GM12872 (cell line): ENCODE measurements at regions not wholly inside any gene's neighbourhood (a gene's known extent, or its start where the extent isn't known, plus 50 kb on each side); places are given as distances from the start of the nearest gene placed in this dataset.

Experiments used
- TF ChIP-seq, protein P1 (sequence below): IDR thresholded peaks from 3 replicates; pipeline ENCODE4 v1.5.1; 2011; ENCODE audit warnings: low read depth, mild to moderate bottlenecking, low read length, moderate library complexity; ENCODE audit not compliant: insufficient read depth

DNA sequence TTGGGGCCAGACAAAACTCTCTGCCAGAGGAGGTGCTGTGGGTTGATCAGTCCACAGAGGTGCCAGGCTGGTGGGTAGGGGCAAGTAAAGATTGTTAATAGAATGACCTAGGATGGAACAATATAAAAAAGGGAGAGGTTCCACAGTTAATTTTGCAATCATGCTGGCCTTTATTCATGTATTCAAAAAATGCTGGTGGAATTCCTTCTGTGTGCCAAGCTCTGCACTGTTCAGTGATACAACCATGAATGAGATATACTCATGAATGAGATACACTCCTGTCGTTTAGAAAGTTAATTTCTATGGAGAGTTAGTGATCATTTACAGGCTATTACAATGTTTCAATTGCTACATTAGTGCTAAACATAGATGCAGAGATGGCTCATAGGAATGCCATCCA, 252.6 kb upstream of the RMST start:
- TF ChIP-seq, protein P1, sequence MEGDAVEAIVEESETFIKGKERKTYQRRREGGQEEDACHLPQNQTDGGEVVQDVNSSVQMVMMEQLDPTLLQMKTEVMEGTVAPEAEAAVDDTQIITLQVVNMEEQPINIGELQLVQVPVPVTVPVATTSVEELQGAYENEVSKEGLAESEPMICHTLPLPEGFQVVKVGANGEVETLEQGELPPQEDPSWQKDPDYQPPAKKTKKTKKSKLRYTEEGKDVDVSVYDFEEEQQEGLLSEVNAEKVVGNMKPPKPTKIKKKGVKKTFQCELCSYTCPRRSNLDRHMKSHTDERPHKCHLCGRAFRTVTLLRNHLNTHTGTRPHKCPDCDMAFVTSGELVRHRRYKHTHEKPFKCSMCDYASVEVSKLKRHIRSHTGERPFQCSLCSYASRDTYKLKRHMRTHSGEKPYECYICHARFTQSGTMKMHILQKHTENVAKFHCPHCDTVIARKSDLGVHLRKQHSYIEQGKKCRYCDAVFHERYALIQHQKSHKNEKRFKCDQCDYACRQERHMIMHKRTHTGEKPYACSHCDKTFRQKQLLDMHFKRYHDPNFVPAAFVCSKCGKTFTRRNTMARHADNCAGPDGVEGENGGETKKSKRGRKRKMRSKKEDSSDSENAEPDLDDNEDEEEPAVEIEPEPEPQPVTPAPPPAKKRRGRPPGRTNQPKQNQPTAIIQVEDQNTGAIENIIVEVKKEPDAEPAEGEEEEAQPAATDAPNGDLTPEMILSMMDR, result no peak

DNA sequence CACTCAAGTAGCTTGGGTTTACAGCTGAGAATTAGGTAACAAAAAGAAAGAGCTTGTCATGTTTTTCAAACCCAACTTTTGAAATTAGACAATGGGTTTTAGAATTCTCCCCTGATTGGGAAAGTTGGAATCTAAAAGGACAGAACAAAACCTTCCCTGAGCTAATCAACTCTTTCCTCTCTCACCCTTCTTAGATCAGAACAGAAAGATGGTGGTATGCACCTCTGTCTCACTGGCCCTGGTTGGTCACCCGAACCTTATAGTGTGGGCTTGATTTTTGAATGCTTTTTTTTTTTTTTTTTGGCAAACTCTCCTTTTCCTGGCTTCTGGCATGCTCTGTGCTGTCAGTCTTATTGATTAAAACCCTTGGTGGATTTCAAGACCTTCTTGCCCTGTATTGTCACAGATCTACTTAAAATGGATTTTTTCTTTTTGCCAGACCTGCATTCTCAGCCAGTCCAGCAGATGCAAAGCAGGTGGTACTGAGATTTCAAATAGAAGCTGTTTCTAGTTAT, 251.1 kb upstream of the RMST start:
- TF ChIP-seq, protein P1, result no peak

DNA sequence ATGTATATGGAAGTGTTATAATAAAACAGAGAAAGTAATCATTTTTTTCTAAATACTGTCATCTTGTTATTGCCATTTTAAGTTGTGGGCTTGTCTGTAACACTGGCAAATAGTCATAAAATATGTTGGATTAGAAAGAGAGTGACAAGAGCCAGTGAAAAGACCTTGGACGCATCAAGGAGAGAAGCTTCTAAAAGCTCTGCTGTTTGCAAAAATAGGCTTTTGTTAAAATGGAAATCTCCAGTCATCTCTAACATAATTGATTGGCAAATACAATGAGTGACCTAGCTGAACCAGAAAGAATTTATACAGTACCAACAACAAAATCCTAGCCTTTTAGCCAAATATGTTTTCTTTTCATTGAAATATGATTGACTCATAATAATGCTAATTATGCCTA, 245.8 kb upstream of the RMST start:
- TF ChIP-seq, protein P1, result no peak

DNA sequence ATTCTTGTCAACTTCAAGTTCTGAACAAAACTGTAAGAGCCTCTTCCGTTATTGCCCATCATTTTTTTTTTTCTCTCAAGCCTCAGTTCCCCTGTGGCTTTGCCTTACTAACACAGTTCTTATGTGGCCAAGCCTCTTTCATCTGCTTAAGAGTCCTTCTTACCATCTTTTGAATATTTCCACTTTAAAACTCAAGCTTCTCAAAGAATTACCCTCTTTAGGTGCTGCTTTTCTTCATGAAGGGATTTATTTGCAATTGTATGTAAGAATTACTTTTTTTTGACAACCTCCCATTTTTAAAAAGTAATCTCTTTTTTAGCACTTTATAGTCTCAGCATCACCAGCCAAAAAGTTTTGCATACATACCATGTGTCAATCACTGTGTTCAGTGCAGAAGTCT, 240.2 kb upstream of the RMST start:
- TF ChIP-seq, protein P1, result no peak

DNA sequence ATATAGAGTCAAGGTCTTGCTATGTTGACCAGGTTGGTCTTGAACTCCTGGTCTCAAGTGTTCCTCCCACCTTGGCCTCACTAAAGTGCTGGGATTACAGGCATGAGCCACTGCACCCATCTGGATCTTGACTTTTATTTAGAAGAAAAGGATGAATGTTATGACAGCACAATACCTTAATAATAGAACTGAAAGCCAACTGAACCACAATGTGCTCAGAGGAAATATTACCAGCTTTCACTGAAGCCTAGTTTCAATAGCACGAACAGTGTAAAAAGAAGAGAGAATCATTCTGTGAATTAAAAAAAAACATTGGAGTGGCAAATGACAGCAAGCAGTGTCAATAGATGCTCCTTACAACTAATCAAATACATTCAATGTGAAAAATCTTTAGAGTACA, 239.2 kb upstream of the RMST start:
- TF ChIP-seq, protein P1, result no peak

DNA sequence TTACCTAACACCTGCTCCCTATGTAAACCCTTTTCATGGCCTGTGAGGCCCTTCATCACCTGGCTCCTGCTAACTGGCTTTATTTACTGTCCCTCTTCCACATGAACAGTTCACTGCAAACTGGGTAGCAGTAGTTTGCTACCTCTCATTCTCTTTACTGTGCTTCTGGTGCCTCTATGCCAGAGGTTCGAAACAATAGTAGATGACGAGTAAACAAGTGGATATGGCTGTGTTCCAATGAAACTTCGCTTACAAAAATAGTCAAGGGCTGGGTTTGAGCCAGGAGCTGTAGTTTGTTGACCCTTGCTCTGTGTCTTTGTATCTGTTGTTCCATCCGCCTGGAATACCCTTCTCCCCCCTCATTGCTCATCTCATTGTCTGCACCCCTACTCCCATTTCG, 233.6 kb upstream of the RMST start:
- TF ChIP-seq, protein P1, result no peak

DNA sequence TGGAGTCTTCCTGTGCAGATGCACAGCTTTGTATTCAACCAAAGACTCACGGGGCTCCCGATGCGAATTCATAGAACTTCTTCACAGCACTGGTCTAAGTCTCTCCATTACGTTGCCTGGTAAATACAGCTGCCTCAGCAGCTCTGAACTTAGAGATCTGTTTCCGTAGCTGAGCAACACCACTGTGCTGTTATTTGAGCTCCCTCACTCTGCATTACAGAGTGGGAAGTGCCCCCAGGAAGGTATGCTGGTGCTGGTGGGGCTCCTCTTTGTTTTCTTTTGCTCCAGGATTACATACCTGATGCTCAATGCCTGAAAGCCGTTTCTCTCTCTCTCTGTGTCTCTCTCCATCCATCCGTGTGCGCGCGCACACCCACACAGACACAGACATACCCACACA, 227.5 kb upstream of the RMST start:
- TF ChIP-seq, protein P1, result no peak

DNA sequence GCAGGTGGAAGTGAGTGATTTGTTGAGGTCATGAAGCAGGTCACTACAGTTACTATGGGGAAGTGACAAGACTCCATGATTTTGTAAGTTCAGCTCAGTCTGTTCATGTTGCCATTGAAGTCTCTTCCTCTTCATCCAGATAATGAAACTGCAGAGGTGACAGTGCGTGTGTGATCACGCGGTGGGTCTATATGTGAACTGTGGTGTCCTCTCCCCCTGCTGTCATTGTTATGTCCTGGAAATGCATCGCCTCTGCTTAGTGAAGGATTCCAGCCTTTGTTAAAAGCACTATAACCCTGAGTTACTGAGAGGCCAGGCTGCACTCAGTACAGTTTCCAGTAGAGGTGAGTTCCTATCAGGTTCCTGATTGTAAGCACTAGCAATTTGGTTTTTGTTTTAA, 216.2 kb upstream of the RMST start:
- TF ChIP-seq, protein P1, result no peak
